ENCODE measurements at regions not wholly inside any gene's neighbourhood (a gene's known extent, or its start where the extent isn't known, plus 50 kb on each side); places are given as distances from the start of the nearest gene placed in this dataset.

DNA sequence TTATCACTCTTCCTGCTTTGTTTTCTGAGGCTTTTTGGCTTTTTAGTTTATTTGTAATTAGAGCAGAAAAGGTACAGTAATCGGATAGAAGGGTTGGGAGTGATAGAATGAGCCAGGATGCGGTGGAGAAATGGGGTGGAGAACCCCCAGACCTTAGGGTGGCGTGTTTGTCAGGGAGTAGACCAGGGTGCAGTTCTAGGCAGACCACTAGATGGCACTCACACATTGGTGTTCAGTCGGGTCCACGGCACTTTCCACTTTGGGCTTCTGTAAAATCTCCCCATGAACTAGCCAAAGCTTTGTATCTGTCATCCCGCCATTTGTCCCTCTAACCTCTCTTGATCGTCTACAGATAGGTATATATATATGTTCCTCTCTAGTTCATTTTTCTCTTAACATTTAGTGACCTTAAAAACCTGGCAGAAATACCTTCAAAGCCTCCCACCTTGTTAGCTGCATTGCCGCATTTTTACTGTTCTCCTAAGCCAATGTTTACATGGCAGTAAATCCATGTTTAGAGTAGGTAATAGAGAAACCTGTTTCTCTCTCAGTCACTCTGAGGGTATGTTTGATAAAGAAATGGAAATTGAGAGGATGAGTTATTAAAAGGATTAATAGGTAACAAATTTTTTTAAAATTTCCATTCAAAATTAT is 154.9 kb downstream of the TM9SF2 start:
- DNase-seq: peak; percentile 61 to 76 (median 69)
- H3K27ac Mint-ChIP-seq: peak overlapping the region in 2 of 6 donors; percentile 4 to 52
- H3K4me1 Mint-ChIP-seq: peaks cover 30 to 41% of the 10 kb centered on the region in 2 donors
- H3K27me3 Mint-ChIP-seq (ENCODE audit: low read depth in 3 of 3): peaks cover 0 to 10% (median 6%) of the 10 kb centered on the region in 3 donors
- no peaks in the 10 kb centered on the region for H3K9me3 Mint-ChIP-seq
- H3K4me3 Mint-ChIP-seq: peak overlapping the region; percentile 69 to 85 (median 72)
- H3K36me3 Mint-ChIP-seq: no peaks in the 10 kb centered on the region

DNA sequence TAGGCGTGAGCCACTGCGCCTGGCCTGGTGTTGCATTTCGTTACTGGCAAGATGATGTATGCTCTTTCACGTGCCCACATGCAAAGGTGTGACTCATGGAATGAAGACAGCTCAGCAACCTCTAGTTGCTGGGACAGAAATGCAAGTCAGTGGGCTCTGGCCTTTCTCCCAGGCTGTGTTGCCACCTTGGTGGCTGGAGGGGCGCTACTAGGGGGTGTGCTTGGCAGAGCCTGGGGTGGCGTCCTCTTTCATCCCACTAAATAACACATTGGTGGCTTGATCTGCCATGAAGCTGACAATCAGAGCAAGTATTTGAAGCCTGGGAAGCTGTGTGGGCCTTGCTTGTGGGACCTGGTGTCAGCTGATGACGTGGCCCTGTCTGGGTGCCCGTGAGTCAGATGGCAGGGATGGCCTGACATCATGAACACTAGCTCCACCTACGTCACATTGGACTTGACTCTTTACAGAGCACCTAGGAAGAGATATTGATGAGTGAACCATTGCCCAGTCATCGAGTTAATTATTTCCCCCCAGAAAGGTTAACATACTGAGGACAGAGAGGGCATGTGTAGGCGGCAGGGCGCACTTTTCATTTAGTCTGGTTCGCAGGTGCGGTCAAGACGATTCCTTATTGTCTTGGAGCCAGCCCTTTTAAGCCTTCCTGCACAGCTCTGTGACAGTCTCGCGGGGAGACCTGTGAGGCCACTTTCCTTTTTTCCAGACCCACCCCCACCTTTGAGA is 154.2 kb downstream of the TM9SF2 start:
- peaks cover 30 to 41% of the 10 kb centered on the region in 2 donors for H3K4me1 Mint-ChIP-seq
- no peak for DNase-seq
- peaks cover 0 to 10% (median 6%) of the 10 kb centered on the region in 3 donors for H3K27me3 Mint-ChIP-seq (ENCODE audit: low read depth in 3 of 3)
- H3K9me3 Mint-ChIP-seq: no peaks in the 10 kb centered on the region
- H3K4me3 Mint-ChIP-seq: no peak overlapping the region
- no peaks in the 10 kb centered on the region for H3K36me3 Mint-ChIP-seq
- H3K27ac Mint-ChIP-seq: no peak overlapping the region

DNA sequence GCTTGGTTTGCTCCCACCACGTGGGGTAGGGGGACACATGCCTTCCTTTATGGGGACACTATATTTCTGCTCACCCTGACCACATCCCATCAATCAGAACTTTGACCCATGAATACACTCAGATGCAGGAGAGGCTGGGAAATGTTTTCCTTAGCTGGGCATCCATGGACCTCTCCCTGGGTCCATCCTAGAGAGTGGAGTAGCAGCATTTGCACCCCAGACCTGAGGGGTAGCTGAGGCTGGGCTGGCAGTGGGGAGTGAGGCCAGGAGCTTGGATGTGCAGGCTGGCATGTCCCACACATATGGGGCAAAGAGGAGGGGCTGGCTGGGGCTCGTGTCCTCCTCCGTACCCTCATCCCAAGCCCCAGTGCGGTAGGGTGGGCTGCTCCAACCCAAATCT is 152.8 kb downstream of the TM9SF2 start:
- Mint-ChIP-seq H3K4me1 (peaks cover 30 to 33% of the 10 kb centered on the region in 2 donors), H3K27me3 (ENCODE audit: low read depth in 3 of 3) (peaks cover 0 to 10% (median 2%) of the 10 kb centered on the region in 3 donors), H3K4me3 (no peak overlapping the region), H3K27ac (no peak overlapping the region), H3K36me3 (no peaks in the 10 kb centered on the region), H3K9me3 (no peaks in the 10 kb centered on the region)
- DNase-seq: no peak

DNA sequence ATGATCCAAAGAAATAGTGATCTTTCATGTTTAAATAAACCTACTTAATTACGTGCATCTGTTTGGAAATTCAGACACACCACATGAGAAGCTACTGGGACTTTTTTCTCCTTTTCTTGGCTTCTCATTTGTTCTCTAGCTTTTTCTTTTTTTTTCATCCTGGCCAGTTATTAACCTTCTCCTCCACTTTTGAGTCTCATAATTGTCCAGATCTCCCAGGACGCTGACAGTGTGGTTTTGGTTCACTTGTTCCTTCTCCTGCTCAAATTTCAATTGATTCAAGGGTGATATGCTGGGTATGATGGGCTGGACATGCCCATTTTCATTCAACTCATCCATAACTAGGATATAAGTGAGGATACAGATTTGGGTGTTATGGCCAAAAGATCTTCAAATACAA is 152.3 kb downstream of the TM9SF2 start:
- Mint-ChIP-seq H3K9me3 (no peaks in the 10 kb centered on the region), H3K4me3 (no peak overlapping the region), H3K36me3 (no peaks in the 10 kb centered on the region), H3K27ac (no peak overlapping the region), H3K4me1 (peaks cover 25 to 28% of the 10 kb centered on the region in 2 donors), H3K27me3 (ENCODE audit: low read depth in 3 of 3) (peaks cover 0 to 10% (median 0%) of the 10 kb centered on the region in 3 donors)
- no peak for DNase-seq

DNA sequence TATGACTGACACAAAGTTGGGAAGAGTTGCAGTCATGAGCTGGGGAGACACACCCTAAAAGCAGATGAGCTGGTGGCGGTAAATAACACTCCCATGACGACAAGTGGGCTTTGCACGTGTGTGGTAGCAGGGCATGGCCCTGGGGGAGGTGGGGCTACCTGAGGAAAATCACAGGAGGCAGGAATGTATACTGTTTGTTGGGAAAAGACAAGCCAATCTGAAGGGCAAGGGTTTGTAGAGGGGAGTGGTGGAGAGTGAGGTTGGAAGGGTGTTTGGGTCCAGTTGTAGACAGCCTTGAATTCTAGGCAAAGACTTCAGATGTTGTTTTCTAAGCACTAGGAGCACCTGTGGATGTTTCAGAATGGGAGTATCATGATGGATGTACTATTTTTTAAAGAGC is 151.6 kb downstream of the TM9SF2 start:
- Mint-ChIP-seq H3K27me3 (ENCODE audit: low read depth in 3 of 3) (peaks cover 0 to 8% (median 0%) of the 10 kb centered on the region in 3 donors), H3K9me3 (no peaks in the 10 kb centered on the region), H3K4me1 (peaks cover 20 to 22% of the 10 kb centered on the region in 2 donors), H3K36me3 (no peaks in the 10 kb centered on the region), H3K4me3 (no peak overlapping the region), H3K27ac (peak overlapping the region in 2 of 6 donors; percentile 9 to 35)
- DNase-seq: no peak

DNA sequence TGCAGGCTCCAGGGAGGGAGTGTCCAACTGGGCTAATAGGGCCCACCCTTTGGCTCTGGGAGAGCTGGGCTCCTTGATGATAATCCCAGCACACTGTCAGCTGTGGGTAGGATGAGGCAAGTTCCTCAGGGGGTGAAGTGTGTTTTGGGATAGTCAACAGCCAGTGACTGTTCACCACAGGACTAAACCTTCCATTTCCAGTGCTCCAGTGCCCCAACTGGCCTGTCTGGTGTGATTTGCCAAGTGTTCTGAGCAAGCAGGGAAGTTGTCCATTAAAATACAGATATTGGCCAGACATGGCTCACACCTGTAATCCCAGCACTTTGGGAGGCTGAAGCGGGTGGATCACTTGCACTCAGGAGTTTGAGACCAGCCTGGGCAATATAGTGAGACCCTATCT is 150.9 kb downstream of the TM9SF2 start:
- H3K4me3 Mint-ChIP-seq: no peak overlapping the region
- DNase-seq: no peak

DNA sequence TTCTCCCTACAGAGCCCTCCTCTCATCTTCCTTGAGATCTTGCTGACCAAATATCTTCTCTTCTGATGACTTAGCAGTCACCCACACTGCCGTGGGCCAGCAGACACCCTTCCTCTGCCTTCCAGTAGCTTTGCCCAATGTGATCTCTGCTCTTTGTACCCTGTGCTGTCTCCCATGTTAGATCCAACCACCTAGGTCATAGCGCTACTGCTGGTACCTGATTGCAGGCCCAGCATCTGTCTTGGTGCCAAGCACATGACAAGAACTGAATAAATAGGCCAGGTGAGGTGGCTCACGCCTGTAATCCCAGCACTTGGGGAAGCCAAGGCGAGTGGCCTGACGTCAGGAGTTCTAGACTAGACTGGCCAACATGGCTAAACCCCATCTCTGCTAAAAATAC is 149.7 kb downstream of the TM9SF2 start:
- no peak overlapping the region for H3K4me3 Mint-ChIP-seq
- no peaks in the 10 kb centered on the region for H3K9me3 Mint-ChIP-seq
- DNase-seq: no peak
- H3K36me3 Mint-ChIP-seq: no peaks in the 10 kb centered on the region
- H3K27ac Mint-ChIP-seq: peak overlapping the region in 1 of 6 donors; percentile 8
- H3K27me3 Mint-ChIP-seq (ENCODE audit: low read depth in 3 of 3): peaks cover 0 to 1% (median under 1%) of the 10 kb centered on the region in 3 donors
- peaks cover 1 to 3% of the 10 kb centered on the region in 2 donors for H3K4me1 Mint-ChIP-seq

More for the DNA sequence above, 150.9 kb downstream of the TM9SF2 start:
- Mint-ChIP-seq H3K4me1 (peaks cover 13 to 14% of the 10 kb centered on the region in 2 donors), H3K27ac (no peak overlapping the region), H3K9me3 (no peaks in the 10 kb centered on the region), H3K36me3 (no peaks in the 10 kb centered on the region), H3K27me3 (ENCODE audit: low read depth in 3 of 3) (peaks cover 0 to 7% (median 0%) of the 10 kb centered on the region in 3 donors)

DNA sequence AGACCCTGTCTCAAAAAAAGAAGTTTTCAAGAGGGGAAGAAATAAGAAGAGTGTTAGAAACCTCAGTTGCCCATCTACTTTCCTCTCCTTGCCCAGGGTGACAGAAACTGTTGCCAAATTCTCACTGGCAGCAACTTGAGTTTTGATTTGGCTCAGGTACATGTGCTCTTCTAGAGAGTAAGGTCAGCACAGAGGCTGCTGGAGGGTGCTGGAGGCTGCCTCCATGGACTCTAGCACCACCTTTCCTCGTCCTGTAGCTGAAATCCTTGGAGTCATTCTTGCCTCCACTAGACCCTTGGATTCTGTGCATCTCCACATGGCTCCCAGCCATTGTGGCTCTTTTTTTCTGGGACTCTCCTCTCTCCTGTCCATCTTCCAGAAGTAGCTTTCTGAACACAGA is 149.1 kb downstream of the TM9SF2 start:
- H3K4me1 Mint-ChIP-seq: no peaks in the 10 kb centered on the region
- no peak overlapping the region for H3K27ac Mint-ChIP-seq
- DNase-seq: no peak
- no peak overlapping the region for H3K4me3 Mint-ChIP-seq
- no peaks in the 10 kb centered on the region for H3K36me3 Mint-ChIP-seq
- H3K9me3 Mint-ChIP-seq: no peaks in the 10 kb centered on the region
- H3K27me3 Mint-ChIP-seq (ENCODE audit: low read depth in 3 of 3): peaks cover 0 to 1% (median 0%) of the 10 kb centered on the region in 3 donors

DNA sequence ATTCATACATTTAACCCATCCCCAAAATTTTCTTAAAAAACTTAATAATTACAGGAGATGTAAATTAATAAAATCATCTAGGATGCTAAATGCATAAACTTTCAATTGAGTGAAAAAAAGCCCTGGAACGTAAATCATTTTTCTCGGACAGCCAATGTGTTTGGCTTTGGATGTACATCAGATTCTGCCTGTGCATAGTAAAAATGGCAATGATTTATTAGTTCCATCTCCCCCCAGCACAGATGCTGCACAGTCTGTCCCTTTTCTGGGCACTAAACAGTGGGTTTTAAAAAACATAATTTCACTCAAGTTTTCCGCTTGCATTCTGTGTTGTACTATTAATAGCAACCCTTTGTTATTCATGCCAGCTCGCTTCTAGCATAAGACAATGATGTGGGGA is 147.7 kb downstream of the TM9SF2 start:
- Mint-ChIP-seq H3K9me3 (no peaks in the 10 kb centered on the region), H3K27me3 (ENCODE audit: low read depth in 3 of 3) (peaks cover 0 to 1% (median 0%) of the 10 kb centered on the region in 3 donors), H3K27ac (no peak overlapping the region), H3K4me3 (no peak overlapping the region), H3K36me3 (no peaks in the 10 kb centered on the region), H3K4me1 (no peaks in the 10 kb centered on the region)
- DNase-seq: no peak

DNA sequence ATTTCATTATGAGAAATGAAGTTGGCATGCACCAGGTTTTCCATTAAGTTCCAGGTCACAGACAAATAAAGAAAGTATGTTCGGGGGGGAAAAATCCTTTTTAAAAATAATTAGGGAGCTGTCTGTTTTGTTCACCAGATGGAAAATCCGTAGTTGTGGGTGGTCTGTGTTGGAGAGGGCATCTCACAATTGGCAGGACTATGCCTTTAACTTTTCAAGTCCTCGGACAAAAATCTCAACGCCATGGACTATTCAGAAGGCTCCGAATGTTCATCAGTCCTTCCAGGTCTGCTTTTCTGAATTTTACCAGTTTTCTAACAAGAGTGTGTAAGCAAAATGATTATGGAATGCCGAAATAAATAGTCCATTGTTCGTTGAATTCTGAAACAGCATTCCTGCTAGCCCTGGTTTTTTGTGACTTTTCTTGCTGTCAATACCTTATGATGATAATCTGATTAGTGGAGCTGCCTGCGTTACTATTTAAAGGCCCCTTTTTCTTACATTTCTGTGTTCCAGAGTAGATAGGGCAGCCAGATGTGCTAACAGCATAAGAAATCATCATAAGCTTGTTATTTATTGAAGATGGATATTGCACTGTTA is 146.9 kb downstream of the TM9SF2 start:
- DNase-seq: no peak
- no peak overlapping the region for H3K4me3 Mint-ChIP-seq
- peaks cover 0 to 1% (median 0%) of the 10 kb centered on the region in 3 donors for H3K27me3 Mint-ChIP-seq (ENCODE audit: low read depth in 3 of 3)
- H3K9me3 Mint-ChIP-seq: no peaks in the 10 kb centered on the region
- H3K4me1 Mint-ChIP-seq: no peaks in the 10 kb centered on the region
- no peak overlapping the region for H3K27ac Mint-ChIP-seq
- H3K36me3 Mint-ChIP-seq: no peaks in the 10 kb centered on the region

DNA sequence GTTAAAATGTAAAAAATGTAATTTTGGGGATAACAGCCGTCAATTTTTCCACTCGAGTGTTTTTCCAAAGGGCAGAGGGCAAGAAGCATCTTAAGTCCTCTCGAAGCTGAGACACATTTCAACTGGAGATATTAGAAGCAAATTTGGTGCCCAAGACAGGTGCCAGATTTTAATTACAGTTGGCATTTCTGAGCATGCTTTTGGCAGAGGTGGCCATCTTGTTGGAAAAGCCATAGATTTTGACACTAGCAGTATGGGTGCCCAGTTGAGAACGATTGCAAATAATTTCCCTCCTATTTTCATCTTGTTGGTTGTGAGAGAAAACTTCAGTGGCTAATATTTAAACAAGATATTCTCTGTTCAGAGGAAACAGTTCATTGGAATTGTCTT is 146.3 kb downstream of the TM9SF2 start:
- Mint-ChIP-seq H3K27ac (no peak overlapping the region), H3K4me1 (no peaks in the 10 kb centered on the region), H3K9me3 (no peaks in the 10 kb centered on the region), H3K4me3 (no peak overlapping the region), H3K36me3 (no peaks in the 10 kb centered on the region), H3K27me3 (ENCODE audit: low read depth in 3 of 3) (peaks cover 0 to 1% (median 0%) of the 10 kb centered on the region in 3 donors)
- no peak for DNase-seq

DNA sequence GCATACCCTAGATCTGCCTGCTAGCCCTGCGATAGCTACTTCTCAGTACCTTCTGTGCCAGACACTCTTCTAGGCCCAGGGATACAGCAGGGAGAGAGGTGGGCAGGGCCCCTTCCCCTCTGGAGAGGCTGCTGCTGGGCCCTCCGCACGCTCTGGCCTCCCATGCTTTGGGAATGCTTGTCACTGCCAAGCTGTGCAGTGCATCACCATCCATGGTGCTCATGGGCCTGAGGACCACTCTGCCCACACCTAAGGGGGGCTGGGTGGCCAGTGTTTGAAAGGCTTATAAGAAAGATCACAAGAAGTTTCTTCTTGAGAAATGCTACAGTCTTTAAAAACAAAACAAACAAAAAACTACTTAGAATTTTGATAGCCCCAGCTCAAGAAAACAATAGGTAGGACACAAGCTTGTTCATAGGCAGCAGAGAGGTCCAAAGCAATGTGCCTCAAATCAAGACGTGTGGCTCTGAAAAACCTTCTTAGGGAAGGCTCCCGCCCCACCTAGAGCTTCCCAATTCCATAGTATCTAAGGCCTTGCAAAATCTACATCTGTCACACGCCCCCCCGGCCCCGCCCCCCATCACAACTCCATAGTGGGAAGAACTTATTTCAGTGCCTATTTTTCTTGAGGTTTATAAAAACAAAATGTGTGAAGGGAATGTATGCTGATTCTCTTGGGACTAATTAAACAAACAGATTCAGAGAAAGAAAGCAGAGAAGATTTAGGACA is 145.8 kb downstream of the TM9SF2 start:
- Mint-ChIP-seq H3K36me3 (no peaks in the 10 kb centered on the region), H3K4me3 (no peak overlapping the region)

DNA sequence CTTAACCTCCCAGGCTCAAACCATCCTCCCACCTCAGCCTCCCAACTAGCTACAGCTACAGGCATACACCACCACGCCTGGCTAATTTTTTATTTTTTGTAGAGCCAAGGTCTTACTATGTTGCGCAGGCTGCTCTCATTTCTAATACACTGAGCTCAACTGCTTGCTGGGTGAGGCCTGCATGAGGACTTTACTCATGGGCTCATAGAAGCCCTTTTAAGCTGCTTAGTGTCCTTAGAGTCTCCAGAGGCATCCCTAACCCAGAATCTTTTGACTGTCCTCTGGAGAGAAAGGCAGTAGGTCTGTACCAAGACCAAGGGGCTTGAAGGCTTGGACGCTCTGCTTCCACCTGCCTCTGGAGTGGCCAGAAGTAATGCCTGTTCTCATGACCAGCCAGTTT is 141.6 kb downstream of the TM9SF2 start:
- Mint-ChIP-seq H3K9me3 (no peaks in the 10 kb centered on the region), H3K4me1 (peaks cover 0 to 4% of the 10 kb centered on the region in 2 donors), H3K4me3 (no peak overlapping the region), H3K27ac (no peak overlapping the region), H3K36me3 (no peaks in the 10 kb centered on the region), H3K27me3 (ENCODE audit: low read depth in 3 of 3) (peaks cover 0 to 1% (median 0%) of the 10 kb centered on the region in 3 donors)
- DNase-seq: no peak

More for the DNA sequence above, 145.8 kb downstream of the TM9SF2 start:
- peaks cover 0 to 1% (median 0%) of the 10 kb centered on the region in 3 donors for H3K27me3 Mint-ChIP-seq (ENCODE audit: low read depth in 3 of 3)
- no peak overlapping the region for H3K27ac Mint-ChIP-seq
- no peak for DNase-seq
- H3K4me1 Mint-ChIP-seq: no peaks in the 10 kb centered on the region
- no peaks in the 10 kb centered on the region for H3K9me3 Mint-ChIP-seq

Data from immature natural killer cell (primary cell).